Kidney (tissue), 13 donors: ENCODE measurements at regions not wholly inside any gene's neighbourhood (a gene's known extent, or its start where the extent isn't known, plus 50 kb on each side); places are given as distances from the start of the nearest gene placed in this dataset.

Experiments used
- DNase-seq, 5 donors: peaks; one replicate each; pipeline ENCODE4 v3.0.0-alpha.2; 2013 to 2020
- FAIRE-seq: peaks from 2 replicates; lab custom pipeline; 2012; peaks lifted over from hg19 to GRCh38; lab: Jason Lieb, UNC
- H3K27ac ChIP-seq, 2 donors: one replicate each; pipeline ENCODE4 v1.7.0; 2013; ENCODE audit warnings: low read depth in 2 of 2, low read length in 2 of 2, inconsistent platforms in 1 of 2
- H3K27me3 ChIP-seq: one replicate; pipeline ENCODE4 v1.7.1; 2013; ENCODE audit warnings: low read length, inconsistent platforms; ENCODE audit not compliant: control insufficient read depth, insufficient read depth
- H3K36me3 ChIP-seq, 3 donors: one replicate each; pipeline versions ENCODE4 v1.7.0 to v1.7.1; 2013; ENCODE audit warnings: low read length in 3 of 3, control low read depth in 1 of 3, inconsistent platforms in 1 of 3; ENCODE audit not compliant: insufficient read depth in 3 of 3, control insufficient read depth in 2 of 3
- H3K4me1 ChIP-seq, 3 donors: one replicate each; pipeline versions ENCODE4 v1.7.0 to v1.7.1; 2013; ENCODE audit warnings: low read length in 3 of 3, inconsistent platforms in 1 of 3, low read depth in 1 of 3; ENCODE audit not compliant: control insufficient read depth in 2 of 3, insufficient read depth in 2 of 3
- H3K4me3 ChIP-seq, 3 donors: one replicate each; pipeline versions ENCODE4 v1.7.0 to v1.8.1; 2013; ENCODE audit warnings: low read length in 3 of 3, control low read depth in 1 of 3, inconsistent platforms in 1 of 3
- H3K9ac ChIP-seq, 3 donors: one replicate each; pipeline versions ENCODE4 v1.7.0 to v1.7.1; 2013; ENCODE audit warnings: low read length in 3 of 3, control low read depth in 1 of 3, inconsistent platforms in 1 of 3
- H3K9me3 ChIP-seq, 3 donors: one replicate each; pipeline versions ENCODE4 v1.7.0 to v1.7.1; 2013; ENCODE audit warnings: low read length in 3 of 3, control low read depth in 1 of 3, inconsistent platforms in 1 of 3; ENCODE audit not compliant: control insufficient read depth in 2 of 3, insufficient read depth in 1 of 3
- CTCF ChIP-seq: IDR thresholded peaks from 3 replicates; pipeline ENCODE4 v1.5.1; 2012; ENCODE audit warnings: mild to moderate bottlenecking, moderate library complexity, borderline replicate concordance; ENCODE audit not compliant: insufficient read depth; ENCODE audit errors: extremely low read depth
- intact Hi-C: fragments of 100-400 bp; cut with DNase I; formaldehyde crosslinking; loops from one replicate; pipeline ENCODE4 v1.11.1; 2022
- donor health status: control.
- donor health status: control.
- donor health status: control.
- donor health status: control.
- donor health status: control.
- donor health status: DM: yes; HTN: yes; CAD: no.
- donor health status: Normal renal cell carcinoma (clear cell type).

GRCh38 chr14:86797075-86797351 is 1196.0 kb downstream of the GALC start:
- no peak for TF ChIP-seq CTCF
- FAIRE-seq = no peak

DNA sequence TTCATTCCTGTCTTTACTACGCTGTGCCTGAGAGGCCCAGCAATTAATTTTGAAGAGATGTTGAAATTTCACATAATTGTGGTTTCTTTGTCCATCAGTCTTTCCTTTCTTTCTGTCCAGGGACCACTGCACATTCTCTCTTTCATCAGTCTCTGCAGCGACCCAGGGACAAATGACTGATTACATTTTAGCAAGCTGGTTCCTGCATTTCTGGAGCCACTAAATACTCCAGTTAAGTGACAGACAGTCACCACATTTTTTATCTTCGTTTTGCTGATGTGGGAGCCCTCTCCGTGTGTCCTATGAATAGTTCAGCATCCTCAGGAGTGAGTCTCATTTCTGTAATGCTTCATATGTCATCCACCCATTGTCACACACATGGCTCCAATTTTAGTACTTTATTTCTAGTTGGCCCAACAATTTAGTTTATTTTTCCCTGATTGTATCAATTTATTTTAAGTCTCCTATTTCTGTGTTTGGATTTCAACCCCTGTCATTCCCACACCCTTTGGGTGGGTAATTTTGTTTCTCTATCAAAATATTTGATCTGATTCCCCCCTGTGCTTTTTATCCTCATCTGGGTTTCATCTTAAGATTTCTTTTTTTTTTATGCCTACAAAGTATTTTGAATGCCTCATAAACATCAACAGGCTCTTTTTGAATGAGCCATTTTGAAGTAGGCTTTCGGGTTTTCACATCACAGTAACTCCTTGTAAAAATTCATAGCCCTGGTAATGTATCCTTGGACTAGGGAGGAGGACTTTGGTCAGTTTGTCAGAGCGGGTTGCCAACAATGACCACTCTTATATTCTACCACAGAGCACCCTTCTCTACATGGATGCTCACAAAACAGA is 1196.5 kb downstream of the GALC start:
- Histone ChIP-seq H3K4me3 (no peak overlapping the region), H3K9ac (no peak overlapping the region), H3K27ac (no peak overlapping the region), H3K27me3 (no peaks in the 10 kb centered on the region), H3K36me3 (no peaks in the 10 kb centered on the region), H3K9me3 (no peaks in the 10 kb centered on the region), H3K4me1 (peaks cover 0 to 8% (median 2%) of the 10 kb centered on the region in 3 donors)
- no peak for TF ChIP-seq CTCF
- DNase-seq (no peak), FAIRE-seq (no peak)
- intact Hi-C loops = no loop called here

More at GRCh38 chr14:86797075-86797351, 1196.0 kb downstream of the GALC start:
- no peaks in the 10 kb centered on the region for H3K27me3 ChIP-seq
- no peak overlapping the region for H3K27ac ChIP-seq
- peaks cover 0 to 8% (median 2%) of the 10 kb centered on the region in 3 donors for H3K4me1 ChIP-seq
- no peaks in the 10 kb centered on the region for H3K36me3 ChIP-seq
- DNase-seq = no peak
- no peak overlapping the region for H3K4me3 ChIP-seq
- intact Hi-C loops = no loop called here
- no peak overlapping the region for H3K9ac ChIP-seq
- no peaks in the 10 kb centered on the region for H3K9me3 ChIP-seq

DNA sequence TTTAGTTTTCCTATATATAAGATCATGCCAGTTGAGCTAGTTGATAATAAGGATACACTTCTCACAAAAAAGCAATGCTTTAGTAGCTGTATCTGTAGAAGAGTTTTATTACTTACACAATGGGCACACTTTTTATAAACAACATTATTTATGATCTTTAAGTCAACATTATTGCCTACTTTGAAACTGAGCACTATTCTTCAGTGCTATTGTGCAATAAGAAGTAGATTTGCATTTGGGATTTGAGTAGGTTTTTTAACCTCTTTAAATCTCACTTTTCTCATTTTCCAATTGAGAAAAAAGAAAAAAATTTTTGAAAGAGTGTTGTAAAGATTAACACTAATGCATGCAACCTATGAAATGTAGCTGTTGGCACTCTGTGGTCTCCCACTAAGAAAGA is 1198.3 kb downstream of the GALC start:
- Histone ChIP-seq H3K4me3 (no peak overlapping the region), H3K27me3 (no peaks in the 10 kb centered on the region), H3K9me3 (no peaks in the 10 kb centered on the region), H3K4me1 (peaks cover 0 to 8% (median 2%) of the 10 kb centered on the region in 3 donors), H3K9ac (no peak overlapping the region), H3K27ac (no peak overlapping the region), H3K36me3 (no peaks in the 10 kb centered on the region)
- no peak for FAIRE-seq
- intact Hi-C loops = no loop called here
- TF ChIP-seq CTCF = no peak
- no peak for DNase-seq
